ENCODE measurements at regions not wholly inside any gene's neighbourhood (a gene's known extent, or its start where the extent isn't known, plus 50 kb on each side); places are given as distances from the start of the nearest gene placed in this dataset.

GRCh38 chr7:156143158-156143557 lies 330.9 kb upstream of the SHH start:
- no peaks in the 10 kb centered on the region for H3K36me3 Mint-ChIP-seq
- intact Hi-C loops (cut with micrococcal nuclease) = no loop called here
- CTCF ChIA-PET (ENCODE audit: partially characterized antibody) = no interaction called here

GRCh38 chr7:156141941-156142340 lies 329.7 kb upstream of the SHH start:
- H3K27me3 ChIP-seq (ENCODE audit: insufficient read depth, low read length) = no peaks in the 10 kb centered on the region
- H3K36me3 ChIP-seq (ENCODE audit: insufficient read depth, low read length) = no peaks in the 10 kb centered on the region
- Mint-ChIP-seq H3K27me3 (peaks cover 2 to 10% of the 10 kb centered on the region in 2 donors), H3K4me3 (no peak overlapping the region), H3K9me3 (peaks cover 0 to 7% (median 0%) of the 10 kb centered on the region in 8 donors), H3K4me1 (no peaks in the 10 kb centered on the region), H3K36me3 (no peaks in the 10 kb centered on the region), H3K27ac (no peak overlapping the region)
- no peak overlapping the region for H3K27ac ChIP-seq (ENCODE audit: low read depth, low read length)
- ChIA-PET POLR2A (ENCODE audit: partially characterized antibody) (no interaction called here), CTCF (ENCODE audit: partially characterized antibody) (no interaction called here)
- H3K4me1 ChIP-seq (ENCODE audit: insufficient read depth, low read length) = no peaks in the 10 kb centered on the region
- intact Hi-C loops (cut with micrococcal nuclease) = no loop called here
- no peaks in the 10 kb centered on the region for H3K9me3 ChIP-seq (ENCODE audit: control insufficient read depth in 1 of 2, low read length in 2 of 2)
- DNase-seq = no peak
- no peak overlapping the region for H3K4me3 ChIP-seq (ENCODE audit: low read length in 2 of 2)

More at GRCh38 chr7:156143158-156143557, 330.9 kb upstream of the SHH start:
- Mint-ChIP-seq H3K27me3 (peaks cover 2 to 10% of the 10 kb centered on the region in 2 donors), H3K9me3 (peaks cover 0 to 2% (median 0%) of the 10 kb centered on the region in 8 donors), H3K27ac (no peak overlapping the region), H3K4me3 (no peak overlapping the region), H3K4me1 (no peaks in the 10 kb centered on the region)
- Histone ChIP-seq H3K27ac (ENCODE audit: low read depth, low read length) (no peak overlapping the region), H3K4me1 (ENCODE audit: insufficient read depth, low read length) (no peaks in the 10 kb centered on the region), H3K36me3 (ENCODE audit: insufficient read depth, low read length) (no peaks in the 10 kb centered on the region), H3K9me3 (ENCODE audit: control insufficient read depth in 1 of 2, low read length in 2 of 2) (no peaks in the 10 kb centered on the region), H3K27me3 (ENCODE audit: insufficient read depth, low read length) (no peaks in the 10 kb centered on the region), H3K4me3 (ENCODE audit: low read length in 2 of 2) (no peak overlapping the region)
- POLR2A ChIA-PET (ENCODE audit: partially characterized antibody) = no interaction called here
- no peak for DNase-seq

- no peak overlapping the region for H3K4me3 ChIP-seq (ENCODE audit: low read length in 2 of 2)
- ChIA-PET POLR2A (ENCODE audit: partially characterized antibody) (no interaction called here), CTCF (ENCODE audit: partially characterized antibody) (no interaction called here)
- no peak for DNase-seq
- H3K36me3 Mint-ChIP-seq = no peaks in the 10 kb centered on the region
- H3K27me3 ChIP-seq (ENCODE audit: insufficient read depth, low read length) = no peaks in the 10 kb centered on the region
- H3K4me1 Mint-ChIP-seq = no peaks in the 10 kb centered on the region
- peaks cover 0 to 9% of the 10 kb centered on the region in 2 donors for H3K27me3 Mint-ChIP-seq
- intact Hi-C loops (cut with micrococcal nuclease) = no loop called here
- no peaks in the 10 kb centered on the region for H3K4me1 ChIP-seq (ENCODE audit: insufficient read depth, low read length)
- no peaks in the 10 kb centered on the region for H3K9me3 ChIP-seq (ENCODE audit: control insufficient read depth in 1 of 2, low read length in 2 of 2)
- no peak overlapping the region for H3K27ac ChIP-seq (ENCODE audit: low read depth, low read length)
- H3K9me3 Mint-ChIP-seq = peaks cover 0 to 7% (median 0%) of the 10 kb centered on the region in 8 donors
- H3K36me3 ChIP-seq (ENCODE audit: insufficient read depth, low read length) = no peaks in the 10 kb centered on the region
- H3K4me3 Mint-ChIP-seq = no peak overlapping the region
- H3K27ac Mint-ChIP-seq = no peak overlapping the region
Observed at GRCh38 chr7:156140896-156141295, 328.6 kb upstream of the SHH start.

- Histone ChIP-seq H3K4me3 (ENCODE audit: low read length in 2 of 2) (no peak overlapping the region), H3K27ac (ENCODE audit: low read depth, low read length) (no peak overlapping the region), H3K27me3 (ENCODE audit: insufficient read depth, low read length) (no peaks in the 10 kb centered on the region), H3K4me1 (ENCODE audit: insufficient read depth, low read length) (no peaks in the 10 kb centered on the region), H3K9me3 (ENCODE audit: control insufficient read depth in 1 of 2, low read length in 2 of 2) (no peaks in the 10 kb centered on the region), H3K36me3 (ENCODE audit: insufficient read depth, low read length) (no peaks in the 10 kb centered on the region)
- H3K9me3 Mint-ChIP-seq = peaks cover 0 to 7% (median 0%) of the 10 kb centered on the region in 8 donors
- intact Hi-C loops (cut with micrococcal nuclease) = no loop called here
- H3K27ac Mint-ChIP-seq = no peak overlapping the region
- no peaks in the 10 kb centered on the region for H3K36me3 Mint-ChIP-seq
- no peaks in the 10 kb centered on the region for H3K4me1 Mint-ChIP-seq
- DNase-seq = no peak
- POLR2A ChIA-PET (ENCODE audit: partially characterized antibody) = no interaction called here
- CTCF ChIA-PET (ENCODE audit: partially characterized antibody) = no interaction called here
- no peak overlapping the region for H3K4me3 Mint-ChIP-seq
- H3K27me3 Mint-ChIP-seq = peaks cover 2 to 8% of the 10 kb centered on the region in 2 donors
Observed at GRCh38 chr7:156140447-156140846, 328.2 kb upstream of the SHH start.

GRCh38 chr7:156139633-156140032 lies 327.4 kb upstream of the SHH start:
- POLR2A ChIA-PET (ENCODE audit: partially characterized antibody) = no interaction called here
- intact Hi-C loops (cut with micrococcal nuclease) = no loop called here
- no peak for DNase-seq
- Mint-ChIP-seq H3K36me3 (no peaks in the 10 kb centered on the region), H3K9me3 (peaks cover 0 to 7% (median 0%) of the 10 kb centered on the region in 8 donors), H3K27ac (no peak overlapping the region), H3K4me3 (no peak overlapping the region), H3K27me3 (peaks cover 2 to 8% of the 10 kb centered on the region in 2 donors), H3K4me1 (no peaks in the 10 kb centered on the region)
- Histone ChIP-seq H3K36me3 (ENCODE audit: insufficient read depth, low read length) (no peaks in the 10 kb centered on the region), H3K27ac (ENCODE audit: low read depth, low read length) (no peak overlapping the region), H3K27me3 (ENCODE audit: insufficient read depth, low read length) (no peaks in the 10 kb centered on the region), H3K9me3 (ENCODE audit: control insufficient read depth in 1 of 2, low read length in 2 of 2) (no peaks in the 10 kb centered on the region), H3K4me1 (ENCODE audit: insufficient read depth, low read length) (no peaks in the 10 kb centered on the region), H3K4me3 (ENCODE audit: low read length in 2 of 2) (no peak overlapping the region)
- CTCF ChIA-PET (ENCODE audit: partially characterized antibody) = no interaction called here

- H3K27ac ChIP-seq (ENCODE audit: low read depth, low read length) = no peak overlapping the region
- peaks cover 0 to 7% (median 0%) of the 10 kb centered on the region in 8 donors for H3K9me3 Mint-ChIP-seq
- no peaks in the 10 kb centered on the region for H3K4me1 ChIP-seq (ENCODE audit: insufficient read depth, low read length)
- no peaks in the 10 kb centered on the region for H3K36me3 Mint-ChIP-seq
- ChIA-PET POLR2A (ENCODE audit: partially characterized antibody) (no interaction called here), CTCF (ENCODE audit: partially characterized antibody) (no interaction called here)
- no peak for DNase-seq
- H3K9me3 ChIP-seq (ENCODE audit: control insufficient read depth in 1 of 2, low read length in 2 of 2) = no peaks in the 10 kb centered on the region
- intact Hi-C loops (cut with micrococcal nuclease) = no loop called here
- no peak overlapping the region for H3K27ac Mint-ChIP-seq
- H3K4me3 ChIP-seq (ENCODE audit: low read length in 2 of 2) = no peak overlapping the region
- H3K27me3 Mint-ChIP-seq = peaks cover 2 to 7% of the 10 kb centered on the region in 2 donors
- H3K36me3 ChIP-seq (ENCODE audit: insufficient read depth, low read length) = no peaks in the 10 kb centered on the region
- H3K4me3 Mint-ChIP-seq = no peak overlapping the region
- no peaks in the 10 kb centered on the region for H3K27me3 ChIP-seq (ENCODE audit: insufficient read depth, low read length)
- H3K4me1 Mint-ChIP-seq = no peaks in the 10 kb centered on the region
Observed at GRCh38 chr7:156139112-156139511, 326.8 kb upstream of the SHH start.

GRCh38 chr7:156131881-156132280 lies 319.6 kb upstream of the SHH start:
- no peak overlapping the region for H3K27ac Mint-ChIP-seq
- CTCF ChIA-PET (ENCODE audit: partially characterized antibody) = no interaction called here
- H3K9me3 Mint-ChIP-seq = peaks cover 0 to 10% (median 0%) of the 10 kb centered on the region in 8 donors

GRCh38 chr7:156129522-156129921 lies 317.3 kb upstream of the SHH start:
- intact Hi-C loops (cut with micrococcal nuclease) = no loop called here
- POLR2A ChIA-PET (ENCODE audit: partially characterized antibody) = no interaction called here

More at GRCh38 chr7:156131881-156132280, 319.6 kb upstream of the SHH start:
- no peak for DNase-seq
- Histone ChIP-seq H3K4me3 (ENCODE audit: low read length in 2 of 2) (no peak overlapping the region), H3K9me3 (ENCODE audit: control insufficient read depth in 1 of 2, low read length in 2 of 2) (no peaks in the 10 kb centered on the region), H3K27ac (ENCODE audit: low read depth, low read length) (no peak overlapping the region), H3K36me3 (ENCODE audit: insufficient read depth, low read length) (no peaks in the 10 kb centered on the region), H3K27me3 (ENCODE audit: insufficient read depth, low read length) (no peaks in the 10 kb centered on the region), H3K4me1 (ENCODE audit: insufficient read depth, low read length) (no peaks in the 10 kb centered on the region)
- intact Hi-C loops (cut with micrococcal nuclease) = no loop called here
- POLR2A ChIA-PET (ENCODE audit: partially characterized antibody) = interaction anchor here (0.6 kb wide), 1 partner anchor 161 kb away, joined by 3 read pairs; no protein-coding TSS in a partner anchor
- H3K4me1 Mint-ChIP-seq = no peaks in the 10 kb centered on the region
- H3K4me3 Mint-ChIP-seq = no peak overlapping the region
- H3K36me3 Mint-ChIP-seq = no peaks in the 10 kb centered on the region
- peaks cover 0 to 2% of the 10 kb centered on the region in 2 donors for H3K27me3 Mint-ChIP-seq

More at GRCh38 chr7:156129522-156129921, 317.3 kb upstream of the SHH start:
- CTCF ChIA-PET (ENCODE audit: partially characterized antibody) = no interaction called here
- H3K4me1 Mint-ChIP-seq = no peaks in the 10 kb centered on the region
- peaks cover 0 to 10% (median 0%) of the 10 kb centered on the region in 8 donors for H3K9me3 Mint-ChIP-seq
- Histone ChIP-seq H3K9me3 (ENCODE audit: control insufficient read depth in 1 of 2, low read length in 2 of 2) (no peaks in the 10 kb centered on the region), H3K27me3 (ENCODE audit: insufficient read depth, low read length) (no peaks in the 10 kb centered on the region), H3K4me1 (ENCODE audit: insufficient read depth, low read length) (no peaks in the 10 kb centered on the region), H3K27ac (ENCODE audit: low read depth, low read length) (no peak overlapping the region), H3K36me3 (ENCODE audit: insufficient read depth, low read length) (no peaks in the 10 kb centered on the region), H3K4me3 (ENCODE audit: low read length in 2 of 2) (no peak overlapping the region)
- H3K27ac Mint-ChIP-seq = no peak overlapping the region
- H3K36me3 Mint-ChIP-seq = no peaks in the 10 kb centered on the region
- H3K4me3 Mint-ChIP-seq = no peak overlapping the region
- DNase-seq = no peak
- no peaks in the 10 kb centered on the region for H3K27me3 Mint-ChIP-seq

Measured in CD4-positive, alpha-beta memory T cell (primary cell).